GM23338 (cell line): ENCODE measurements at regions not wholly inside any gene's neighbourhood (a gene's known extent, or its start where the extent isn't known, plus 50 kb on each side); places are given as distances from the start of the nearest gene placed in this dataset.

ENCODE experiments used
- ATAC-seq: fragments of 200-7000 bp; cut with Tn5 transposase; 3 replicates; pipeline ENCODE4 v1.9.1; 2020
- DNase-seq: peaks from one replicate; pipeline ENCODE4 v3.0.0-alpha.2; 2015; ENCODE audit warnings: low spot score
- H2AFZ ChIP-seq: fragments of 200-600 bp; sonication (generic); 2 replicates; pipeline ENCODE4 v1.8.0; 2016; ENCODE audit warnings: antibody characterized with exemption, mild to moderate bottlenecking, moderate library complexity
- H3F3A ChIP-seq: fragments of 200-600 bp; sonication (generic); replicated peaks from 2 replicates; pipeline ENCODE4 v1.8.0; 2017; ENCODE audit warnings: antibody characterized with exemption, mixed run types, low read depth
- H3K27ac ChIP-seq: fragments of 200-600 bp; sonication (generic); 2 replicates; pipeline ENCODE4 v1.6.1; 2016; ENCODE audit warnings: low read depth
- H3K27me3 ChIP-seq: fragments of 200-600 bp; sonication (generic); 2 replicates; pipeline ENCODE4 v1.8.0; 2016; ENCODE audit warnings: mild to moderate bottlenecking, mixed run types, moderate library complexity; ENCODE audit not compliant: insufficient read depth
- H3K36me3 ChIP-seq: fragments of 200-600 bp; sonication (generic); 2 replicates; pipeline ENCODE4 v1.8.0; 2016; ENCODE audit warnings: mild to moderate bottlenecking; ENCODE audit not compliant: insufficient read depth
- H3K4me1 ChIP-seq: fragments of 200-600 bp; sonication (generic); 2 replicates; pipeline ENCODE4 v1.8.0; 2016; ENCODE audit warnings: mild to moderate bottlenecking, moderate library complexity; ENCODE audit not compliant: insufficient read depth
- H3K4me2 ChIP-seq: fragments of 200-600 bp; sonication (generic); 2 replicates; pipeline ENCODE4 v1.7.1; 2017; ENCODE audit warnings: mixed run types
- H3K4me3 ChIP-seq: fragments of 200-600 bp; sonication (generic); 2 replicates; pipeline ENCODE4 v1.6.1; 2016; ENCODE audit warnings: mixed run types
- H3K79me2 ChIP-seq: fragments of 200-600 bp; sonication (generic); replicated peaks from 2 replicates; pipeline ENCODE4 v1.8.0; 2017; ENCODE audit warnings: mild to moderate bottlenecking; ENCODE audit not compliant: insufficient read depth
- H3K9me2 ChIP-seq: fragments of 200-600 bp; sonication (generic); 2 replicates; pipeline ENCODE4 v1.8.0; 2017; ENCODE audit not compliant: insufficient read depth
- H4K20me1 ChIP-seq: fragments of 200-600 bp; sonication (generic); replicated peaks from 2 replicates; pipeline ENCODE4 v1.8.0; 2017; ENCODE audit warnings: mild to moderate bottlenecking; ENCODE audit not compliant: insufficient read depth
- H3K27ac Mint-ChIP-seq: 2 replicates; pipeline ENCODE4 v1.8.0; 2020; ENCODE audit warnings: inconsistent platforms, mild to moderate bottlenecking, moderate library complexity, mixed read lengths
- H3K27me3 Mint-ChIP-seq: 3 replicates; pipeline ENCODE4 v1.8.0; 2022; ENCODE audit warnings: low read depth, mild to moderate bottlenecking, moderate library complexity, mixed read lengths, inconsistent platforms; ENCODE audit not compliant: insufficient read depth, poor library complexity
- H3K36me3 Mint-ChIP-seq: 3 replicates; pipeline ENCODE4 v1.8.0; 2021; ENCODE audit warnings: low read depth, mild to moderate bottlenecking, inconsistent platforms, moderate library complexity, mixed read lengths
- H3K4me1 Mint-ChIP-seq: 3 replicates; pipeline ENCODE4 v1.8.0; 2020; ENCODE audit warnings: mild to moderate bottlenecking, inconsistent platforms, mixed read lengths
- H3K4me3 Mint-ChIP-seq: 3 replicates; pipeline ENCODE4 v1.8.0; 2021; ENCODE audit warnings: moderate library complexity, mild to moderate bottlenecking, inconsistent platforms, mixed read lengths
- H3K9me3 Mint-ChIP-seq: 3 replicates; pipeline ENCODE4 v1.8.0; 2020; ENCODE audit warnings: moderate library complexity, mild to moderate bottlenecking, inconsistent platforms, mixed read lengths
- CREB1 ChIP-seq: fragments of 250-450 bp; sonication (Bioruptor Pico); IDR thresholded peaks from 2 replicates; pipeline ENCODE4 v1.5.0; 2020; ENCODE audit warnings: low read depth, mild to moderate bottlenecking, moderate library complexity
- EZH2phosphoT487 ChIP-seq: fragments of 200-600 bp; sonication (generic); IDR thresholded peaks from one replicate; pipeline ENCODE4 v1.8.1; 2018; ENCODE audit warnings: antibody characterized with exemption; ENCODE audit not compliant: unreplicated experiment
- TF ChIP-seq, protein P1 (sequence below): fragments of 250-450 bp; sonication (Bioruptor Pico); IDR thresholded peaks from 2 replicates; pipeline ENCODE4 v1.5.0; 2020; ENCODE audit warnings: mild to moderate bottlenecking, moderate library complexity
- TF ChIP-seq, protein P2 (sequence below), 2 experiments: fragments of 200-600 bp in 1 of 2; sonication (generic) in 1 of 2; conservative IDR thresholded peaks; 2 replicates each; pipeline versions ENCODE4 v1.5.1 to v1.6.1; 2016 to 2017; ENCODE audit warnings: antibody characterized with exemption in 2 of 2, low read depth in 2 of 2, mild to moderate bottlenecking in 2 of 2, moderate library complexity in 1 of 2

DNA sequence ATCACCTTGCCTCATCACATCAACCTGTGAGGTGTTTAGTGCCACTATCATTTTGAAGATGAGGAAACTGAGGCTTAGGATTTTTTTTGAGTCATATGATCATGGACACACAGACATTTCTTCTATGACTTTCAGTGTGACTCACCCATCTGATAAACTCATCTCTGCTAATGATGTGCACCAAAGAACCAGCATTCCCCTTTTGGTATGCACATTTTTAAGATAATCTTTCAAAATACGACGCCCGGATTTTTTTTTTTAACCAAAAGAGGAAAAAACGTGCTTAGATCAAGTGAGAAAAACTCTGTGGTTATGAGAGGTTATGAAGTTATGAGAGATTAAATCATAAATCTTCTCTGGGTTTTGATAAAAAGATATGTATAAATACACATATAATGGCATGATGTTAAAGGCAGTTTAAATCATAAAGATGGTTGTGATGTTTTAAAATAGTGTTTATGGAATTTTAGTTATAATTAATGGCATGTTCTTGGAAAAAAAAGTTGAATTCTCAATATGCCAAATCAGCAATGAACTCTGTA lies 948.1 kb downstream of the TMTC2 start:
- Histone ChIP-seq H2AFZ (no peak overlapping the region), H3K36me3 (no peaks in the 10 kb centered on the region), H3K79me2 (no peaks in the 10 kb centered on the region), H3K27me3 (no peaks in the 10 kb centered on the region), H3F3A (no peaks in the 10 kb centered on the region), H3K4me2 (no peak overlapping the region), H3K9me2 (no peaks in the 10 kb centered on the region), H3K4me1 (no peaks in the 10 kb centered on the region; the same call in 1 of the 2 replicates), H3K4me3 (no peak overlapping the region), H3K27ac (no peak overlapping the region), H4K20me1 (no peaks in the 10 kb centered on the region)
- ATAC-seq, result no peak
- Mint-ChIP-seq H3K36me3 (no peaks in the 10 kb centered on the region), H3K4me3 (no peak overlapping the region), H3K27me3 (no peaks in the 10 kb centered on the region), H3K27ac (no peak overlapping the region), H3K9me3 (no peaks in the 10 kb centered on the region), H3K4me1 (peaks cover 6% of the 10 kb centered on the region; the same call in 2 of the 3 replicates)
- DNase-seq, result no peak
- TF ChIP-seq, protein P1, sequence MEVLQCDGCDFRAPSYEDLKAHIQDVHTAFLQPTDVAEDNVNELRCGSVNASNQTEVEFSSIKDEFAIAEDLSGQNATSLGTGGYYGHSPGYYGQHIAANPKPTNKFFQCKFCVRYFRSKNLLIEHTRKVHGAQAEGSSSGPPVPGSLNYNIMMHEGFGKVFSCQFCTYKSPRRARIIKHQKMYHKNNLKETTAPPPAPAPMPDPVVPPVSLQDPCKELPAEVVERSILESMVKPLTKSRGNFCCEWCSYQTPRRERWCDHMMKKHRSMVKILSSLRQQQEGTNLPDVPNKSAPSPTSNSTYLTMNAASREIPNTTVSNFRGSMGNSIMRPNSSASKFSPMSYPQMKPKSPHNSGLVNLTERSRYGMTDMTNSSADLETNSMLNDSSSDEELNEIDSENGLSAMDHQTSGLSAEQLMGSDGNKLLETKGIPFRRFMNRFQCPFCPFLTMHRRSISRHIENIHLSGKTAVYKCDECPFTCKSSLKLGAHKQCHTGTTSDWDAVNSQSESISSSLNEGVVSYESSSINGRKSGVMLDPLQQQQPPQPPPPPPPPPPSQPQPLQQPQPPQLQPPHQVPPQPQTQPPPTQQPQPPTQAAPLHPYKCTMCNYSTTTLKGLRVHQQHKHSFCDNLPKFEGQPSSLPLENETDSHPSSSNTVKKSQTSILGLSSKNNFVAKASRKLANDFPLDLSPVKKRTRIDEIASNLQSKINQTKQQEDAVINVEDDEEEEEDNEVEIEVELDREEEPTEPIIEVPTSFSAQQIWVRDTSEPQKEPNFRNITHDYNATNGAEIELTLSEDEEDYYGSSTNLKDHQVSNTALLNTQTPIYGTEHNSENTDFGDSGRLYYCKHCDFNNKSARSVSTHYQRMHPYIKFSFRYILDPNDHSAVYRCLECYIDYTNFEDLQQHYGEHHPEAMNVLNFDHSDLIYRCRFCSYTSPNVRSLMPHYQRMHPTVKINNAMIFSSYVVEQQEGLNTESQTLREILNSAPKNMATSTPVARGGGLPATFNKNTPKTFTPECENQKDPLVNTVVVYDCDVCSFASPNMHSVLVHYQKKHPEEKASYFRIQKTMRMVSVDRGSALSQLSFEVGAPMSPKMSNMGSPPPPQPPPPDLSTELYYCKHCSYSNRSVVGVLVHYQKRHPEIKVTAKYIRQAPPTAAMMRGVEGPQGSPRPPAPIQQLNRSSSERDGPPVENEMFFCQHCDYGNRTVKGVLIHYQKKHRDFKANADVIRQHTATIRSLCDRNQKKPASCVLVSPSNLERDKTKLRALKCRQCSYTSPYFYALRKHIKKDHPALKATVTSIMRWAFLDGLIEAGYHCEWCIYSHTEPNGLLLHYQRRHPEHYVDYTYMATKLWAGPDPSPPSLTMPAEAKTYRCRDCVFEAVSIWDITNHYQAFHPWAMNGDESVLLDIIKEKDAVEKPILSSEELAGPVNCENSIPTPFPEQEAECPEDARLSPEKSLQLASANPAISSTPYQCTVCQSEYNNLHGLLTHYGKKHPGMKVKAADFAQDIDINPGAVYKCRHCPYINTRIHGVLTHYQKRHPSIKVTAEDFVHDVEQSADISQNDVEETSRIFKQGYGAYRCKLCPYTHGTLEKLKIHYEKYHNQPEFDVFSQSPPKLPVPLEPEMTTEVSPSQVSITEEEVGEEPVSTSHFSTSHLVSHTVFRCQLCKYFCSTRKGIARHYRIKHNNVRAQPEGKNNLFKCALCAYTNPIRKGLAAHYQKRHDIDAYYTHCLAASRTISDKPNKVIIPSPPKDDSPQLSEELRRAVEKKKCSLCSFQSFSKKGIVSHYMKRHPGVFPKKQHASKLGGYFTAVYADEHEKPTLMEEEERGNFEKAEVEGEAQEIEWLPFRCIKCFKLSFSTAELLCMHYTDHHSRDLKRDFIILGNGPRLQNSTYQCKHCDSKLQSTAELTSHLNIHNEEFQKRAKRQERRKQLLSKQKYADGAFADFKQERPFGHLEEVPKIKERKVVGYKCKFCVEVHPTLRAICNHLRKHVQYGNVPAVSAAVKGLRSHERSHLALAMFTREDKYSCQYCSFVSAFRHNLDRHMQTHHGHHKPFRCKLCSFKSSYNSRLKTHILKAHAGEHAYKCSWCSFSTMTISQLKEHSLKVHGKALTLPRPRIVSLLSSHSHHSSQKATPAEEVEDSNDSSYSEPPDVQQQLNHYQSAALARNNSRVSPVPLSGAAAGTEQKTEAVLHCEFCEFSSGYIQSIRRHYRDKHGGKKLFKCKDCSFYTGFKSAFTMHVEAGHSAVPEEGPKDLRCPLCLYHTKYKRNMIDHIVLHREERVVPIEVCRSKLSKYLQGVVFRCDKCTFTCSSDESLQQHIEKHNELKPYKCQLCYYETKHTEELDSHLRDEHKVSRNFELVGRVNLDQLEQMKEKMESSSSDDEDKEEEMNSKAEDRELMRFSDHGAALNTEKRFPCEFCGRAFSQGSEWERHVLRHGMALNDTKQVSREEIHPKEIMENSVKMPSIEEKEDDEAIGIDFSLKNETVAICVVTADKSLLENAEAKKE (CRISPR knock-in tag), result no peak
- TF ChIP-seq, protein P2, sequence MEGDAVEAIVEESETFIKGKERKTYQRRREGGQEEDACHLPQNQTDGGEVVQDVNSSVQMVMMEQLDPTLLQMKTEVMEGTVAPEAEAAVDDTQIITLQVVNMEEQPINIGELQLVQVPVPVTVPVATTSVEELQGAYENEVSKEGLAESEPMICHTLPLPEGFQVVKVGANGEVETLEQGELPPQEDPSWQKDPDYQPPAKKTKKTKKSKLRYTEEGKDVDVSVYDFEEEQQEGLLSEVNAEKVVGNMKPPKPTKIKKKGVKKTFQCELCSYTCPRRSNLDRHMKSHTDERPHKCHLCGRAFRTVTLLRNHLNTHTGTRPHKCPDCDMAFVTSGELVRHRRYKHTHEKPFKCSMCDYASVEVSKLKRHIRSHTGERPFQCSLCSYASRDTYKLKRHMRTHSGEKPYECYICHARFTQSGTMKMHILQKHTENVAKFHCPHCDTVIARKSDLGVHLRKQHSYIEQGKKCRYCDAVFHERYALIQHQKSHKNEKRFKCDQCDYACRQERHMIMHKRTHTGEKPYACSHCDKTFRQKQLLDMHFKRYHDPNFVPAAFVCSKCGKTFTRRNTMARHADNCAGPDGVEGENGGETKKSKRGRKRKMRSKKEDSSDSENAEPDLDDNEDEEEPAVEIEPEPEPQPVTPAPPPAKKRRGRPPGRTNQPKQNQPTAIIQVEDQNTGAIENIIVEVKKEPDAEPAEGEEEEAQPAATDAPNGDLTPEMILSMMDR (conservative IDR thresholded peaks at IDR 0.05; ENCODE audit: low read depth in 2 of 2), result no peak
- TF ChIP-seq EZH2phosphoT487 (no peak), CREB1 (CRISPR knock-in tag) (no peak)
